ENCODE measurements at regions not wholly inside any gene's neighbourhood (a gene's known extent, or its start where the extent isn't known, plus 50 kb on each side); places are given as distances from the start of the nearest gene placed in this dataset.

- Histone ChIP-seq H3K4me3 (ENCODE audit: low read length) (no peak overlapping the region), H3K36me3 (replicated peaks; ENCODE audit: insufficient read depth, low read length) (no peaks in the 10 kb centered on the region), H3K4me1 (ENCODE audit: low read length) (no peaks in the 10 kb centered on the region), H3K4me2 (ENCODE audit: low read depth, low read length) (no peak overlapping the region), H3K79me2 (ENCODE audit: low read length) (no peaks in the 10 kb centered on the region), H4K20me1 (ENCODE audit: insufficient read depth, low read length) (no peaks in the 10 kb centered on the region), H3K27ac (ENCODE audit: low read length) (no peak overlapping the region), H3K27me3 (replicated peaks; ENCODE audit: insufficient read depth, low read length) (peaks cover 89% of the 10 kb centered on the region), H3K9ac (ENCODE audit: low read length) (no peak overlapping the region), H2AFZ (ENCODE audit: low read length) (no peak overlapping the region), H3K9me3 (replicated peaks; ENCODE audit: insufficient read depth, low read length) (no peaks in the 10 kb centered on the region), H3F3A (ENCODE audit: insufficient read depth, low read length) (no peaks in the 10 kb centered on the region), H3K9me2 (replicated peaks; ENCODE audit: insufficient read depth, low read length) (no peaks in the 10 kb centered on the region)
- no peak for TF ChIP-seq EZH2phosphoT487 (IDR thresholded peaks at IDR 0.05; ENCODE audit: low read length)
- no peak for TF ChIP-seq EZH2 (optimal IDR thresholded peaks at IDR 0.05; ENCODE audit: low read depth, low read length)
- no peak for TF ChIP-seq CTCF (IDR thresholded peaks at IDR 0.05; ENCODE audit: low read length)
- DNase-seq, result no peak
These were observed 191.0 kb upstream of the RPL38 start for GRCh38 chr17:74012465-74012864.

GRCh38 chr17:74015316-74015715, 188.2 kb upstream of the RPL38 start:
- Histone ChIP-seq H3F3A (ENCODE audit: insufficient read depth, low read length) (no peaks in the 10 kb centered on the region), H2AFZ (ENCODE audit: low read length) (no peak overlapping the region), H3K4me2 (ENCODE audit: low read depth, low read length) (no peak overlapping the region), H3K27ac (ENCODE audit: low read length) (no peak overlapping the region), H4K20me1 (ENCODE audit: insufficient read depth, low read length) (no peaks in the 10 kb centered on the region), H3K79me2 (ENCODE audit: low read length) (no peaks in the 10 kb centered on the region), H3K36me3 (replicated peaks; ENCODE audit: insufficient read depth, low read length) (no peaks in the 10 kb centered on the region), H3K9me3 (replicated peaks; ENCODE audit: insufficient read depth, low read length) (no peaks in the 10 kb centered on the region), H3K9me2 (replicated peaks; ENCODE audit: insufficient read depth, low read length) (no peaks in the 10 kb centered on the region), H3K4me3 (ENCODE audit: low read length) (no peak overlapping the region), H3K4me1 (ENCODE audit: low read length) (no peaks in the 10 kb centered on the region), H3K9ac (ENCODE audit: low read length) (no peak overlapping the region), H3K27me3 (replicated peaks; ENCODE audit: insufficient read depth, low read length) (peaks cover 76% of the 10 kb centered on the region)
- TF ChIP-seq EZH2phosphoT487 (IDR thresholded peaks at IDR 0.05; ENCODE audit: low read length), result no peak
- TF ChIP-seq EZH2 (optimal IDR thresholded peaks at IDR 0.05; ENCODE audit: low read depth, low read length), result no peak
- TF ChIP-seq CTCF (IDR thresholded peaks at IDR 0.05; ENCODE audit: low read length), result no peak
- DNase-seq, result no peak

- no peaks in the 10 kb centered on the region for H3K9me2 ChIP-seq (replicated peaks; ENCODE audit: insufficient read depth, low read length)
- no peak overlapping the region for H3K27ac ChIP-seq (ENCODE audit: low read length)
- H3K9ac ChIP-seq (ENCODE audit: low read length), result no peak overlapping the region
- no peak overlapping the region for H3K4me2 ChIP-seq (ENCODE audit: low read depth, low read length)
- no peaks in the 10 kb centered on the region for H3K4me1 ChIP-seq (ENCODE audit: low read length)
- H4K20me1 ChIP-seq (ENCODE audit: insufficient read depth, low read length), result no peaks in the 10 kb centered on the region
- H3K36me3 ChIP-seq (replicated peaks; ENCODE audit: insufficient read depth, low read length), result no peaks in the 10 kb centered on the region
- H3F3A ChIP-seq (ENCODE audit: insufficient read depth, low read length), result no peaks in the 10 kb centered on the region
- DNase-seq, result no peak
- TF ChIP-seq CTCF (IDR thresholded peaks at IDR 0.05; ENCODE audit: low read length) (no peak), EZH2phosphoT487 (IDR thresholded peaks at IDR 0.05; ENCODE audit: low read length) (no peak), EZH2 (optimal IDR thresholded peaks at IDR 0.05; ENCODE audit: low read depth, low read length) (no peak)
- no peak overlapping the region for H2AFZ ChIP-seq (ENCODE audit: low read length)
- H3K27me3 ChIP-seq (replicated peaks; ENCODE audit: insufficient read depth, low read length), result peaks cover 72% of the 10 kb centered on the region
- no peak overlapping the region for H3K4me3 ChIP-seq (ENCODE audit: low read length)
- H3K9me3 ChIP-seq (replicated peaks; ENCODE audit: insufficient read depth, low read length), result no peaks in the 10 kb centered on the region
- no peaks in the 10 kb centered on the region for H3K79me2 ChIP-seq (ENCODE audit: low read length)
These were observed 187.5 kb upstream of the RPL38 start for GRCh38 chr17:74015990-74016389.

Data from MM.1S (cell line).